Stomach (tissue), 8 donors: ENCODE measurements at regions not wholly inside any gene's neighbourhood (a gene's known extent, or its start where the extent isn't known, plus 50 kb on each side); places are given as distances from the start of the nearest gene placed in this dataset.
A peak's percentile ranks its signal among the peaks of the same experiment; 100 is the strongest.

Source experiments
- DNase-seq, 2 donors: peaks; one replicate each; pipeline versions ENCODE4 v3.0.0 to v3.0.0-alpha.2; 2013 to 2019
- H3K27ac ChIP-seq, 5 donors: fragments of 200-600 bp in 4 of 5; sonication (generic) in 4 of 5; one replicate each; pipeline ENCODE4 v1.5.1; 2013 to 2019; ENCODE audit warnings: mild to moderate bottlenecking in 1 of 5, moderate library complexity in 1 of 5
- H3K27me3 ChIP-seq, 3 donors: fragments of 200-600 bp; sonication (generic); one replicate each; pipeline ENCODE4 v1.5.1; 2017 to 2019; ENCODE audit warnings: mixed run types in 1 of 3
- H3K36me3 ChIP-seq, 4 donors: fragments of 200-600 bp; sonication (generic); 1 replicate in 3 of 4; 2 replicates in 1 of 4; pipeline ENCODE4 v1.5.1; 2016 to 2019
- H3K4me1 ChIP-seq, 4 donors: fragments of 200-600 bp; sonication (generic); one replicate each; pipeline ENCODE4 v1.5.1; 2016 to 2019
- H3K4me3 ChIP-seq, 4 donors: fragments of 200-600 bp; sonication (generic) in 3 of 4; one replicate each; pipeline ENCODE4 v1.5.1; 2016 to 2019; ENCODE audit warnings: mild to moderate bottlenecking in 1 of 4
- H3K9me3 ChIP-seq, 4 donors: fragments of 200-600 bp; sonication (generic); one replicate each; pipeline ENCODE4 v1.5.1; 2016 to 2019
- EP300 ChIP-seq: sonication (generic); formaldehyde crosslinking; IDR thresholded peaks from one replicate; pipeline ENCODE4 v1.6.1; 2017; ENCODE audit warnings: antibody characterized with exemption
- POLR2A ChIP-seq, 4 donors: fragments of 450-650 bp; IDR thresholded peaks; one replicate each; pipeline ENCODE4 v1.6.1; 2016; ENCODE audit warnings: antibody characterized with exemption in 4 of 4, control low read depth in 2 of 4, mild to moderate bottlenecking in 1 of 4, moderate library complexity in 1 of 4
- POLR2AphosphoS5 ChIP-seq, 3 donors: sonication (generic); formaldehyde crosslinking; IDR thresholded peaks; one replicate each; pipeline ENCODE4 v1.6.1; 2016; ENCODE audit warnings: antibody characterized with exemption in 3 of 3
- WGBS, 5 donors: extraction: QIAGEN DNeasy Blood & Tissue Kit in 3 of 5; methylation state at CpG; one replicate each; pipeline versions ENCODE4 v1.1.5 to v1.1.7; 2013 to 2018; 5-methylcytosine and 5-hydroxymethylcytosine counted together
- intact Hi-C: fragments of 100-400 bp; cut with DNase I; formaldehyde crosslinking; loops from one replicate; pipeline ENCODE4 v1.15.1; 2023; ENCODE audit warnings: low total_unique reads
- TF ChIP-seq, protein P1 (sequence below), 7 experiments: fragments of 450-650 bp in 4 of 7; fragments of 200-600 bp in 3 of 7; sonication (generic) in 3 of 7; IDR thresholded peaks; one replicate each; pipeline ENCODE4 v1.5.1; 2016 to 2019; ENCODE audit warnings: antibody characterized with exemption in 7 of 7, control low read depth in 2 of 7, mild to moderate bottlenecking in 1 of 7
- donor health status: healthy with polysubstance abuse.
- donor health status: Bipolar disorder and iron deficiency.
- donor health status: healthy.

- 88 to 92% (median 90%) methylated on average over 1 of the region's 1 CpG for WGBS, 5 donors
- TF ChIP-seq, protein P1, sequence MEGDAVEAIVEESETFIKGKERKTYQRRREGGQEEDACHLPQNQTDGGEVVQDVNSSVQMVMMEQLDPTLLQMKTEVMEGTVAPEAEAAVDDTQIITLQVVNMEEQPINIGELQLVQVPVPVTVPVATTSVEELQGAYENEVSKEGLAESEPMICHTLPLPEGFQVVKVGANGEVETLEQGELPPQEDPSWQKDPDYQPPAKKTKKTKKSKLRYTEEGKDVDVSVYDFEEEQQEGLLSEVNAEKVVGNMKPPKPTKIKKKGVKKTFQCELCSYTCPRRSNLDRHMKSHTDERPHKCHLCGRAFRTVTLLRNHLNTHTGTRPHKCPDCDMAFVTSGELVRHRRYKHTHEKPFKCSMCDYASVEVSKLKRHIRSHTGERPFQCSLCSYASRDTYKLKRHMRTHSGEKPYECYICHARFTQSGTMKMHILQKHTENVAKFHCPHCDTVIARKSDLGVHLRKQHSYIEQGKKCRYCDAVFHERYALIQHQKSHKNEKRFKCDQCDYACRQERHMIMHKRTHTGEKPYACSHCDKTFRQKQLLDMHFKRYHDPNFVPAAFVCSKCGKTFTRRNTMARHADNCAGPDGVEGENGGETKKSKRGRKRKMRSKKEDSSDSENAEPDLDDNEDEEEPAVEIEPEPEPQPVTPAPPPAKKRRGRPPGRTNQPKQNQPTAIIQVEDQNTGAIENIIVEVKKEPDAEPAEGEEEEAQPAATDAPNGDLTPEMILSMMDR (IDR thresholded peaks at IDR 0.05), result no peak
- TF ChIP-seq POLR2AphosphoS5 (IDR thresholded peaks at IDR 0.05) (no peak), EP300 (no peak), POLR2A (IDR thresholded peaks at IDR 0.05) (no peak)
Observed at GRCh38 chr3:66671291-66671690, 170.5 kb upstream of the LRIG1 start.

GRCh38 chr3:66672830-66673229 is 172.0 kb upstream of the LRIG1 start:
- DNase-seq, result no peak
- no peak overlapping the region for H3K27ac ChIP-seq
- H3K36me3 ChIP-seq, result no peaks in the 10 kb centered on the region
- TF ChIP-seq EP300, result no peak
- TF ChIP-seq, protein P1 (IDR thresholded peaks at IDR 0.05), result no peak
- no peak for TF ChIP-seq POLR2AphosphoS5 (IDR thresholded peaks at IDR 0.05)
- TF ChIP-seq POLR2A (IDR thresholded peaks at IDR 0.05), result no peak
- H3K27me3 ChIP-seq, result no peaks in the 10 kb centered on the region
- no peaks in the 10 kb centered on the region for H3K9me3 ChIP-seq
- H3K4me3 ChIP-seq, result no peak overlapping the region
- peaks cover 0 to 3% (median 0%) of the 10 kb centered on the region in 4 donors for H3K4me1 ChIP-seq
- intact Hi-C loops, result no loop called here

More at GRCh38 chr3:66671291-66671690, 170.5 kb upstream of the LRIG1 start:
- peaks cover 0 to 3% (median 0%) of the 10 kb centered on the region in 4 donors for H3K4me1 ChIP-seq
- H3K27me3 ChIP-seq, result no peaks in the 10 kb centered on the region
- intact Hi-C loops, result no loop called here
- no peak overlapping the region for H3K27ac ChIP-seq
- no peak overlapping the region for H3K4me3 ChIP-seq
- H3K36me3 ChIP-seq, result no peaks in the 10 kb centered on the region
- H3K9me3 ChIP-seq, result no peaks in the 10 kb centered on the region
- no peak for DNase-seq

DNA sequence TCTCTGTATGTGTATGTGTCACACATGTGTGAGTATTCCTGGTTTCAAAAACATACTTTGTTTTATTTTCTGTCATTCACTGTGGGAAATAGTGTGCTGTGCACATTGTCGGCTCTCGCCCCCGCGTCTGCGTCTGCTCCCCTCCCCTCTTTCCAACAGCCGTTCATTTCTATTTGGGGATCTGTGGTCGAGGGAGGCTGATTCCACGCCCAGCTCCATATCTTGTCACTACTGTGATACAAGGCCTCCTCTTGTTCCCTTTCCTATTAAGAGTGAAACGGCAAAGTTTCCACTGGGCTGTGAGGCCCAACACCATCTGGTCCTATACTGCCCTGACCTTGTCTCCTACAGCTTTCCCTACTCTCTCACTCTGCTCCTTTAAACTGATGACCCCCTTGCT is 172.5 kb upstream of the LRIG1 start:
- WGBS, 5 donors, result 42 to 86% (median 75%) methylated on average over 9 of the region's 9 CpGs
- Histone ChIP-seq H3K4me1 (peaks cover 0 to 3% (median 0%) of the 10 kb centered on the region in 4 donors), H3K4me3 (no peak overlapping the region), H3K9me3 (no peaks in the 10 kb centered on the region), H3K36me3 (no peaks in the 10 kb centered on the region), H3K27ac (no peak overlapping the region), H3K27me3 (no peaks in the 10 kb centered on the region)
- intact Hi-C loops, result no loop called here
- peak in 1 of 2 donors; percentile 55 for DNase-seq
- no peak for TF ChIP-seq POLR2AphosphoS5 (IDR thresholded peaks at IDR 0.05)
- no peak for TF ChIP-seq EP300
- no peak for TF ChIP-seq POLR2A (IDR thresholded peaks at IDR 0.05)
- TF ChIP-seq, protein P1 (IDR thresholded peaks at IDR 0.05), result no peak

DNA sequence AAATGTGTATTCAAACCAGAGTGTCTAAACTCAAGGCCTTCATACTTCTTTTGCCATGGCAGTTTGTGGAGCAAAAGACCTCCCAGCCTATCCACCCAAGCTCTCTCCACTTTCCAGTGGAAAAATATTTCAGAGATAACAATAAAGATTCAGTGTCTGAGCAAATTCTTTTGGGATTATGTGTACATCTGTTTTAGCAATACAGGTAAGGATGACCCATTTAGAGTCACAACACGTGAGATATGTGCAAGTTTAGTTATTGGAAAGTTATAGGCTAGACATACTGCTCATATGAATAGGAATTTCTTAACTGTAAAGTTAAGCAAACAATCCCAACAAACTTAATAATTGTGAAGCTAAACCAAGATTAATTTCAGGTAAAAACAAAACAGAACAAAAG is 174.5 kb upstream of the LRIG1 start:
- Histone ChIP-seq H3K4me1 (peaks cover 0 to 3% (median 0%) of the 10 kb centered on the region in 4 donors), H3K9me3 (no peaks in the 10 kb centered on the region), H3K27ac (no peak overlapping the region), H3K36me3 (no peaks in the 10 kb centered on the region), H3K27me3 (no peaks in the 10 kb centered on the region), H3K4me3 (no peak overlapping the region)
- TF ChIP-seq POLR2AphosphoS5 (IDR thresholded peaks at IDR 0.05), result no peak
- TF ChIP-seq POLR2A (IDR thresholded peaks at IDR 0.05), result no peak
- TF ChIP-seq EP300, result no peak
- TF ChIP-seq, protein P1 (IDR thresholded peaks at IDR 0.05), result no peak
- WGBS, 5 donors, result 59 to 71% (median 67%) methylated on average over 1 of the region's 1 CpG
- DNase-seq, result no peak
- intact Hi-C loops, result no loop called here
